RWPE2 (cell line): ENCODE measurements at regions not wholly inside any gene's neighbourhood (a gene's known extent, or its start where the extent isn't known, plus 50 kb on each side); places are given as distances from the start of the nearest gene placed in this dataset.

Experiments
- ATAC-seq: fragments of 200-7000 bp; cut with Tn5 transposase; 3 replicates; pipeline ENCODE4 v1.9.1; 2021; ENCODE audit warnings: low read depth
- DNase-seq: peaks from one replicate; pipeline ENCODE4 v3.0.0-alpha.2; 2020; ENCODE audit warnings: low spot score
- H3K27ac ChIP-seq: fragments of 450-650 bp; 2 replicates; pipeline ENCODE4 v1.5.1; 2017; ENCODE audit warnings: mild to moderate bottlenecking; ENCODE audit not compliant: poor library complexity, severe bottlenecking
- H3K27me3 ChIP-seq: fragments of 250-450 bp; sonication (Bioruptor Pico); 2 replicates; pipeline ENCODE4 v1.5.1; 2021; ENCODE audit warnings: mild to moderate bottlenecking, moderate library complexity; ENCODE audit not compliant: insufficient read depth, poor library complexity, severe bottlenecking
- H3K36me3 ChIP-seq: fragments of 250-450 bp; sonication (Bioruptor Pico); 2 replicates; pipeline ENCODE4 v1.5.1; 2020; ENCODE audit warnings: low read depth, mild to moderate bottlenecking, moderate library complexity
- H3K4me1 ChIP-seq: fragments of 250-450 bp; sonication (Bioruptor Pico); 2 replicates; pipeline ENCODE4 v1.5.1; 2021; ENCODE audit warnings: mild to moderate bottlenecking, moderate library complexity; ENCODE audit not compliant: insufficient read depth, poor library complexity, severe bottlenecking
- H3K4me3 ChIP-seq: fragments of 250-450 bp; sonication (Bioruptor Pico); 2 replicates; pipeline ENCODE4 v1.5.1; 2021; ENCODE audit warnings: mild to moderate bottlenecking, moderate library complexity; ENCODE audit not compliant: severe bottlenecking
- H3K9me3 ChIP-seq: fragments of 250-450 bp; sonication (Bioruptor Pico); 2 replicates; pipeline ENCODE4 v1.5.1; 2021; ENCODE audit warnings: mild to moderate bottlenecking, moderate library complexity; ENCODE audit not compliant: severe bottlenecking
- TF ChIP-seq, protein P1 (sequence below): fragments of 450-650 bp; IDR thresholded peaks from one replicate; pipeline ENCODE4 v1.5.1; 2017; ENCODE audit warnings: mild to moderate bottlenecking, moderate library complexity; ENCODE audit not compliant: poor library complexity, severe bottlenecking

DNA sequence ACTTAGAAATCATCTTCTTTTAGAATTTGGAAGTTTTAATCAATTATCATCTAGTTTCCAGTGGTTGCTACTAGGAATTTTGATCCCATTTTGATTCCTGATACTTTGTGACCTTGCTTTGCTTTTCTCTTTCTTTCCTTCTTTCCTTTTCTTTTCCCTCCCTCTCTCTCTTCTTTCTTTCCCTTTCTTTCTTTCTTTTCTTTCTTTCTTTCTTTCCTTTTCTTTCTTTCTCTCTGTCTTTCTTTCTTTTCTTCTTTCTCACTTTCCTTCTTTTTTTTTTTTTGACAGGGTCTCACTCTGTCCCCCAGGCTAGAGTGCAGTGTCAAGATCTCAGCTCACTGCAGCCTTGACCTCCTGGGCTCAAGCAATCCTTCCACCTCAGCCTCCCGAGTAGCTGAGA is 81.5 kb upstream of the OSBPL8 start:
- Histone ChIP-seq H3K9me3 (no peaks in the 10 kb centered on the region), H3K36me3 (no peaks in the 10 kb centered on the region), H3K4me1 (peaks cover 26% of the 10 kb centered on the region), H3K27ac (no peak overlapping the region), H3K4me3 (no peak overlapping the region), H3K27me3 (no peaks in the 10 kb centered on the region)
- no peak for ATAC-seq
- DNase-seq = no peak
- TF ChIP-seq, protein P1, sequence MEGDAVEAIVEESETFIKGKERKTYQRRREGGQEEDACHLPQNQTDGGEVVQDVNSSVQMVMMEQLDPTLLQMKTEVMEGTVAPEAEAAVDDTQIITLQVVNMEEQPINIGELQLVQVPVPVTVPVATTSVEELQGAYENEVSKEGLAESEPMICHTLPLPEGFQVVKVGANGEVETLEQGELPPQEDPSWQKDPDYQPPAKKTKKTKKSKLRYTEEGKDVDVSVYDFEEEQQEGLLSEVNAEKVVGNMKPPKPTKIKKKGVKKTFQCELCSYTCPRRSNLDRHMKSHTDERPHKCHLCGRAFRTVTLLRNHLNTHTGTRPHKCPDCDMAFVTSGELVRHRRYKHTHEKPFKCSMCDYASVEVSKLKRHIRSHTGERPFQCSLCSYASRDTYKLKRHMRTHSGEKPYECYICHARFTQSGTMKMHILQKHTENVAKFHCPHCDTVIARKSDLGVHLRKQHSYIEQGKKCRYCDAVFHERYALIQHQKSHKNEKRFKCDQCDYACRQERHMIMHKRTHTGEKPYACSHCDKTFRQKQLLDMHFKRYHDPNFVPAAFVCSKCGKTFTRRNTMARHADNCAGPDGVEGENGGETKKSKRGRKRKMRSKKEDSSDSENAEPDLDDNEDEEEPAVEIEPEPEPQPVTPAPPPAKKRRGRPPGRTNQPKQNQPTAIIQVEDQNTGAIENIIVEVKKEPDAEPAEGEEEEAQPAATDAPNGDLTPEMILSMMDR = no peak

DNA sequence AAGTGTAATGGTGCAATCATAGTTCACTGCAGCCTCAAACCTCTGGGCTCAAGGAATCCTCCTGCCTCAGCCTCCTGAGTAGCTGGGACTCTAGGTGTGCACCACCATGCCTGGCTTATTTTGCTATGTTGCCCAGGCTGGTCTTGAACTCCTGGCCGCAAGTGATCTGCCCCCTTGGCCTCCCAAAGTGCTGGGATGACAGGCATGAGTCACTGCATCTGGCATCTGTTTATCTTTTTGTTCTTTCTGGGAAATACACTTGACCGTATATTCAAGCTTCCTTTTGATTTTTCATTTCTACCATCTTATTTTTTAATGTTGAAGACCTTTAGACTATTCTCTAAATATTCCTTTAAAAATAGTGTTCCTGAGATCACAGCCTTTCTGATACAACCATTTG is 82.4 kb upstream of the OSBPL8 start:
- ATAC-seq = no peak
- Histone ChIP-seq H3K27me3 (no peaks in the 10 kb centered on the region), H3K4me3 (no peak overlapping the region)

DNA sequence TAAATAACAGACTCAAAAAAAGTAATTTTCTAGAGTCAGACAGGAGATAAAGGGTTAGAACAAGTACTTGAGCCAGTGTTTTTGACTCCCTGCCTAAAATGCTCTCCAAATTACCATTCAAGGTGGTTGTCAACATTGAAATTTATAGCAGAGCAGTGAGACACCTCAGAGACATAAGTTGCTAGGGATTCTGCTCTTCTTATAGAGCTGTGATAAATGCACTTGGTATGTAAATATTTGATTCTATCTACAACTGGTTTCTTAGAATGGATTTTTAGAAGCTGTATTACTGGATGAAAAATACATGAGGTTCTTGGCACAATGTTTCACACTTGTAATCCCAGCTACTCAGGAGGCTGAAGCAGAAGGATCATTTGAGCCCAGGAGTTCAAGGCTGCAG is 83.9 kb upstream of the OSBPL8 start:
- no peak for DNase-seq
- TF ChIP-seq, protein P1 = no peak
- no peak overlapping the region for H3K27ac ChIP-seq
- no peaks in the 10 kb centered on the region for H3K9me3 ChIP-seq
- no peaks in the 10 kb centered on the region for H3K36me3 ChIP-seq
- peaks cover 3% of the 10 kb centered on the region for H3K4me1 ChIP-seq
- no peak overlapping the region for H3K4me3 ChIP-seq
- no peaks in the 10 kb centered on the region for H3K27me3 ChIP-seq
- peak; percentile 79 for ATAC-seq

More for the DNA sequence above, 82.4 kb upstream of the OSBPL8 start:
- TF ChIP-seq, protein P1 = no peak
- Histone ChIP-seq H3K27ac (no peak overlapping the region), H3K9me3 (no peaks in the 10 kb centered on the region), H3K36me3 (no peaks in the 10 kb centered on the region), H3K4me1 (peaks cover 17% of the 10 kb centered on the region)
- DNase-seq = no peak

DNA sequence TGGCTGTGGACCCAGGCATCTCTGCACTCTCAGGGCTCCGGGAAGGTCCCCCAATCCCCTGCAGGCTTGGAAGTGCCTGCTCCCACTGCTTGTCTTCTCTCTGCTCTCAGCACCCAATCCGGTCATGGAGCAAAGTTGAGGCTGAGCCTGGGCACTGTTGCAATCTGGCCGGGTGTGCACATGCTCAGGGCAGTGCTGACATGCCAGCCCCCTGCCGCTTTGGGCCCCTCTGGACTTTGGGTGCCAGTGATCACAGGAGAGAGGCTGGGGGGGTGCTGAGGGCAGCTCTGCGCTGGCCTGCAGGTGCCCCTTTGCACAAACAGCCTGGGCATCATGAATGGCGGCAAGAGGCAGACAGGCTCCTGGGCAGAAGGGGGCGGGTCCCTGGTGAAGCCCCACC is 85.4 kb upstream of the OSBPL8 start:
- Histone ChIP-seq H3K27ac (no peak overlapping the region), H3K27me3 (no peaks in the 10 kb centered on the region), H3K9me3 (no peaks in the 10 kb centered on the region), H3K36me3 (no peaks in the 10 kb centered on the region), H3K4me3 (no peak overlapping the region), H3K4me1 (peaks cover 3% of the 10 kb centered on the region)
- ATAC-seq (no peak), DNase-seq (no peak)
- TF ChIP-seq, protein P1 = no peak

DNA sequence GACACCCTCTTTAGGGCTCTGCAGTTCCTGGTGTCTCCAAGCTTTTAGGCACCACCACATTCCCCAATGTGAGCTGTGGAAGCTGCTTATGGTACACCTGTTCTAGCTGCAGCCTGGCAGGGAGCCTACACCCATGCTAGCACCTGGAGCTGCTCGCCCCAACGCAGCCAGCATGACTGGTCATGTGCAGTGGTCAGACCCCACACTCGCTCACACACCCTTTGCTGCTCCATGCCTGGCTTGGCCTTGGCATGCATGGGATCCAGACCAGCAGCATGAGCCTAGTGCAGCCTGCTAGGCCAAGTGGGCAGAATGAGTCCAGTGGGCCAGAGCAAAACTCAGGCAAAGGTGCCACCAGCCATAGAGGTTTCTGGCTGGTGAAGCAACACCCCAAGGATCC is 86.4 kb upstream of the OSBPL8 start:
- ATAC-seq (no peak), DNase-seq (no peak)
- Histone ChIP-seq H3K27ac (no peak overlapping the region), H3K27me3 (no peaks in the 10 kb centered on the region), H3K4me3 (no peak overlapping the region), H3K4me1 (peaks cover 3% of the 10 kb centered on the region), H3K36me3 (no peaks in the 10 kb centered on the region), H3K9me3 (no peaks in the 10 kb centered on the region)
- TF ChIP-seq, protein P1 = no peak
